Loucy (cell line): ENCODE measurements at regions not wholly inside any gene's neighbourhood (a gene's known extent, or its start where the extent isn't known, plus 50 kb on each side); places are given as distances from the start of the nearest gene placed in this dataset.

Source experiments
- H2AFZ ChIP-seq: fragments of 200-600 bp; sonication (generic); 2 replicates; pipeline ENCODE4 v1.6.0; 2016; ENCODE audit warnings: antibody characterized with exemption, mild to moderate bottlenecking, low read length, moderate library complexity
- H3F3A ChIP-seq: fragments of 200-600 bp; 2 replicates; pipeline ENCODE4 v1.6.0; 2016; ENCODE audit warnings: antibody characterized with exemption, low read depth, mild to moderate bottlenecking
- H3K27me3 ChIP-seq: fragments of 200-600 bp; sonication (generic); 2 replicates; pipeline ENCODE4 v1.6.1; 2014; ENCODE audit warnings: low read length, mild to moderate bottlenecking; ENCODE audit not compliant: insufficient read depth, poor library complexity, severe bottlenecking
- H3K36me3 ChIP-seq: fragments of 200-600 bp; sonication (generic); 2 replicates; pipeline ENCODE4 v1.6.1; 2016; ENCODE audit warnings: low read length; ENCODE audit not compliant: insufficient read depth
- H3K4me1 ChIP-seq: fragments of 200-600 bp; sonication (generic); 2 replicates; pipeline ENCODE4 v1.5.1; 2014; ENCODE audit warnings: low read length, mild to moderate bottlenecking; ENCODE audit not compliant: insufficient read depth, poor library complexity, severe bottlenecking
- H3K4me2 ChIP-seq: fragments of 200-600 bp; sonication (generic); 2 replicates; pipeline ENCODE4 v1.6.0; 2014; ENCODE audit warnings: antibody characterized with exemption, low read length, low read depth, mild to moderate bottlenecking; ENCODE audit not compliant: poor library complexity, severe bottlenecking
- H3K4me3 ChIP-seq: fragments of 200-600 bp; sonication (generic); 2 replicates; pipeline ENCODE4 v1.5.1; 2014; ENCODE audit warnings: low read length, mild to moderate bottlenecking, mixed read lengths; ENCODE audit not compliant: poor library complexity, severe bottlenecking
- H3K79me2 ChIP-seq: fragments of 200-600 bp; sonication (generic); 2 replicates; pipeline ENCODE4 v1.6.1; 2014; ENCODE audit warnings: low read length; ENCODE audit not compliant: insufficient read depth
- H3K9ac ChIP-seq: fragments of 200-600 bp; sonication (generic); 2 replicates; pipeline ENCODE4 v1.6.0; 2014; ENCODE audit warnings: mild to moderate bottlenecking, low read depth, low read length, moderate library complexity; ENCODE audit not compliant: poor library complexity, severe bottlenecking
- H3K9me2 ChIP-seq: fragments of 200-600 bp; sonication (generic); replicated peaks from 2 replicates; pipeline ENCODE4 v1.6.1; 2016; ENCODE audit warnings: low read depth, low read length, mixed read lengths
- H3K9me3 ChIP-seq: fragments of 200-600 bp; sonication (generic); 2 replicates; pipeline ENCODE4 v1.6.1; 2014; ENCODE audit warnings: mild to moderate bottlenecking, antibody characterized with exemption, low read length, low read depth; ENCODE audit not compliant: insufficient read depth
- H4K20me1 ChIP-seq: fragments of 200-600 bp; sonication (generic); 2 replicates; pipeline ENCODE4 v1.6.0; 2014; ENCODE audit warnings: antibody characterized with exemption, low read length, mild to moderate bottlenecking; ENCODE audit not compliant: insufficient read depth, poor library complexity, severe bottlenecking
- CTCF ChIP-seq: fragments of 200-600 bp; sonication (generic); conservative IDR thresholded peaks from 2 replicates; pipeline ENCODE4 v1.5.1; 2014; ENCODE audit warnings: mild to moderate bottlenecking, antibody characterized with exemption, low read length
- EZH2phosphoT487 ChIP-seq: fragments of 200-600 bp; IDR thresholded peaks from 2 replicates; pipeline ENCODE4 v1.6.1; 2018; ENCODE audit warnings: antibody characterized with exemption, mild to moderate bottlenecking, moderate library complexity, borderline replicate concordance

- Histone ChIP-seq H3K36me3 (no peaks in the 10 kb centered on the region), H3K4me1 (no peaks in the 10 kb centered on the region), H2AFZ (no peak overlapping the region), H3K9me2 (no peaks in the 10 kb centered on the region), H3K79me2 (no peaks in the 10 kb centered on the region), H3F3A (no peaks in the 10 kb centered on the region), H4K20me1 (no peaks in the 10 kb centered on the region), H3K4me3 (no peak overlapping the region), H3K4me2 (no peak overlapping the region), H3K27me3 (no peaks in the 10 kb centered on the region), H3K9ac (no peak overlapping the region), H3K9me3 (no peaks in the 10 kb centered on the region)
- no peak for TF ChIP-seq EZH2phosphoT487
- no peak for TF ChIP-seq CTCF
Observed at GRCh38 chr22:26804315-26804714, 146.9 kb downstream of the MIAT start.

GRCh38 chr22:26804911-26805539, 147.6 kb downstream of the MIAT start:
- H3K9ac ChIP-seq: no peak overlapping the region
- no peaks in the 10 kb centered on the region for H3K9me2 ChIP-seq
- no peak overlapping the region for H3K4me3 ChIP-seq
- no peak for TF ChIP-seq EZH2phosphoT487
- no peak for TF ChIP-seq CTCF
- H3K79me2 ChIP-seq: no peaks in the 10 kb centered on the region
- no peak overlapping the region for H3K4me2 ChIP-seq
- no peak overlapping the region for H2AFZ ChIP-seq
- H3K9me3 ChIP-seq: no peaks in the 10 kb centered on the region
- H4K20me1 ChIP-seq: no peaks in the 10 kb centered on the region
- H3F3A ChIP-seq: no peaks in the 10 kb centered on the region
- H3K4me1 ChIP-seq: no peaks in the 10 kb centered on the region
- no peaks in the 10 kb centered on the region for H3K27me3 ChIP-seq
- H3K36me3 ChIP-seq: no peaks in the 10 kb centered on the region

GRCh38 chr22:26806445-26807175, 149.2 kb downstream of the MIAT start:
- Histone ChIP-seq H2AFZ (no peak overlapping the region), H3K9ac (no peak overlapping the region), H3F3A (no peaks in the 10 kb centered on the region), H3K4me1 (no peaks in the 10 kb centered on the region), H3K4me3 (no peak overlapping the region), H3K79me2 (no peaks in the 10 kb centered on the region), H3K36me3 (no peaks in the 10 kb centered on the region), H3K9me2 (no peaks in the 10 kb centered on the region), H3K9me3 (no peaks in the 10 kb centered on the region), H4K20me1 (no peaks in the 10 kb centered on the region), H3K27me3 (no peaks in the 10 kb centered on the region), H3K4me2 (no peak overlapping the region)
- no peak for TF ChIP-seq CTCF
- no peak for TF ChIP-seq EZH2phosphoT487
